H1 (cell line): ENCODE measurements at regions not wholly inside any gene's neighbourhood (a gene's known extent, or its start where the extent isn't known, plus 50 kb on each side); places are given as distances from the start of the nearest gene placed in this dataset.

ENCODE experiments used
- ASH2L ChIP-seq: fragments of 200-600, 300-600 bp; sonication (generic); IDR thresholded peaks from one replicate; pipeline ENCODE4 v1.7.1; 2017; ENCODE audit warnings: low read length
- BCL11A ChIP-seq, 2 experiments: IDR thresholded peaks; one replicate each; pipeline ENCODE4 v1.6.1; 2011; ENCODE audit warnings: low read depth in 2 of 2, low read length in 2 of 2, mild to moderate bottlenecking in 2 of 2
- CEBPB ChIP-seq: IDR thresholded peaks from 2 replicates; pipeline ENCODE4 v1.6.1; 2012; ENCODE audit warnings: low read depth, low read length
- CHD2 ChIP-seq: IDR thresholded peaks from 2 replicates; pipeline ENCODE4 v1.6.1; 2012; ENCODE audit warnings: low read length, improper control_type of control experiment
- FOSL1 ChIP-seq: IDR thresholded peaks from 2 replicates; pipeline ENCODE4 v1.6.1; 2011; ENCODE audit warnings: mild to moderate bottlenecking, low read depth, low read length, moderate library complexity; ENCODE audit not compliant: insufficient read depth
- RNF2 ChIP-seq: fragments of 200-900, 300-1000 bp; sonication (generic); IDR thresholded peaks from 2 replicates; pipeline ENCODE4 v1.7.1; 2016; ENCODE audit warnings: borderline replicate concordance, low read depth, mild to moderate bottlenecking, antibody characterized with exemption, low read length; ENCODE audit not compliant: poor library complexity, severe bottlenecking; ENCODE audit errors: missing control alignments
- SUZ12 ChIP-seq: fragments of 200-600 bp; sonication (generic); IDR thresholded peaks from 2 replicates; pipeline ENCODE4 v1.6.1; 2012; ENCODE audit warnings: mild to moderate bottlenecking, inconsistent platforms, low read length, moderate library complexity, mixed read lengths
- TF ChIP-seq, protein P1 (sequence below): IDR thresholded peaks from 2 replicates; pipeline ENCODE4 v1.6.1; 2012; ENCODE audit warnings: inconsistent platforms

DNA sequence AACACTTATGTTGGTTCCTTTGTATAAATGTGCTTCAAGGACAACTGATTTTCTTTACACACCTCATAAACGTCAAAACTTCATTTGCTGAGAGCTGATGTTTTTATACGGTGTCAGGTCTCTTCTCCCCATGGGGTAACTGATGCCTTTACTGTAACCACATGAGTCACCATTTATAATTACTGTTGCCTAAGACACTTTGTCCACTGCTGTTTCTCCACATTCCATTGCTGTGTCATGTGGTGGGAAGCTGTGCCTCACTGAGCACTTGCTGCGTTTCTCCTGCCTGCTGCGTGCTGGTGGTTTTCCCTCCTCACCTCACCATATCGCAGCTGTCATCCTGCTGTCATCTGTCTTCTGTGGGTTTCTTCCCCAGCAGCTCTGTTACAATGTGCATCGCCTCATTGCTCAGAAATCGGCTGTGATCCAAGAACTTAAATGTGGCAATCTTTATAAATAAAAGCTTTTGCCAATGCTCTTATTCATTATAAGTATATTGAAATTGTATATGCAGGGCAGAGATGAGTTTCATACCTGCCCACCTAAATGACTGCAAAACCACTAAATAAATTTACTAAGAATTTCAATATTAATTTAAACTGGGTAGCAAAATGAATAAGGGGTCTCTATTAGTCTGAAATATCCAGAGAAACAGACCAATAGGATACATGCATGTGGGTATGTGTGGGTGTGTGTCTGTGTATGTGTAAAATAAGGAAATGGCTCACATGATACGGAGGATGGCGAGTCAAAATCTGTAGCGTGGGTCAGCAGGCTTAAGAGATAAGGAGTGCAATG, 547.0 kb upstream of the SLITRK5 start (continued):
- TF ChIP-seq CHD2, result no peak
- TF ChIP-seq ASH2L, result no peak
- TF ChIP-seq BCL11A (IDR thresholded peaks at IDR 0.05; ENCODE audit: low read depth in 2 of 2, low read length in 2 of 2), result peak in 1 of 2 experiments; percentile 42
- TF ChIP-seq RNF2, result no peak
- peak; percentile 74 for TF ChIP-seq CEBPB
- TF ChIP-seq, protein P1, sequence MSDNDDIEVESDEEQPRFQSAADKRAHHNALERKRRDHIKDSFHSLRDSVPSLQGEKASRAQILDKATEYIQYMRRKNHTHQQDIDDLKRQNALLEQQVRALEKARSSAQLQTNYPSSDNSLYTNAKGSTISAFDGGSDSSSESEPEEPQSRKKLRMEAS, result 0 out of 2 replicates have a peak, but pooled peaks have one; percentile 43
- no peak for TF ChIP-seq FOSL1
- TF ChIP-seq SUZ12, result no peak
